22Rv1 (cell line): ENCODE measurements at regions not wholly inside any gene's neighbourhood (a gene's known extent, or its start where the extent isn't known, plus 50 kb on each side); places are given as distances from the start of the nearest gene placed in this dataset.
"Not testable (repeated sequence)": the region's sequence is repeated elsewhere in the genome, so short reads cannot be mapped to it uniquely, and the experiment has no call there.

Experiments
- ZFX ChIP-seq: fragments of 450-650 bp; IDR thresholded peaks from 2 replicates; pipeline ENCODE4 v1.6.1; 2017; ENCODE audit warnings: antibody characterized with exemption, borderline replicate concordance
- TF ChIP-seq, protein P1 (sequence below): fragments of 450-650 bp; IDR thresholded peaks from 2 replicates; pipeline ENCODE4 v1.5.1; 2017; ENCODE audit warnings: mild to moderate bottlenecking

DNA sequence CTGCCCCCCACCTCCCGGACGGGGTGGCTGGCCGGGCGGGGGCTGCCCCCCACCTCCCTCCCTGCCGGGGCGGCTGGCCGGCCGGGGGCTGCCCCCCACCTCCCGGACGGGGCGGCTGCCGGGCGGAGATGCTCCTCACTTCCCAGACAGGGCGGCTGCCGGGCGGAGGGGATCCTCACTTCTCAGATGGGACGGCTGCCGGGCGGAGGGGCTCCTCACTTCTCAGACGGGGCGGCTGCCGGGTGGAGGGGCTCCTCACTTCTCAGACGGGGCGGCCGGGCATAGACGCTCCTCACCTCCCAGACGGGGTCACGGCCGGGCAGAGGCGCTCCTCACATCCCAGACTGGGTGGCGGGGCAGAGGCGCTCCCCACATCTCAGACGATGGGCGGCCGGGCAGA, 74.8 kb upstream of the NMUR2 start:
- TF ChIP-seq, protein P1, sequence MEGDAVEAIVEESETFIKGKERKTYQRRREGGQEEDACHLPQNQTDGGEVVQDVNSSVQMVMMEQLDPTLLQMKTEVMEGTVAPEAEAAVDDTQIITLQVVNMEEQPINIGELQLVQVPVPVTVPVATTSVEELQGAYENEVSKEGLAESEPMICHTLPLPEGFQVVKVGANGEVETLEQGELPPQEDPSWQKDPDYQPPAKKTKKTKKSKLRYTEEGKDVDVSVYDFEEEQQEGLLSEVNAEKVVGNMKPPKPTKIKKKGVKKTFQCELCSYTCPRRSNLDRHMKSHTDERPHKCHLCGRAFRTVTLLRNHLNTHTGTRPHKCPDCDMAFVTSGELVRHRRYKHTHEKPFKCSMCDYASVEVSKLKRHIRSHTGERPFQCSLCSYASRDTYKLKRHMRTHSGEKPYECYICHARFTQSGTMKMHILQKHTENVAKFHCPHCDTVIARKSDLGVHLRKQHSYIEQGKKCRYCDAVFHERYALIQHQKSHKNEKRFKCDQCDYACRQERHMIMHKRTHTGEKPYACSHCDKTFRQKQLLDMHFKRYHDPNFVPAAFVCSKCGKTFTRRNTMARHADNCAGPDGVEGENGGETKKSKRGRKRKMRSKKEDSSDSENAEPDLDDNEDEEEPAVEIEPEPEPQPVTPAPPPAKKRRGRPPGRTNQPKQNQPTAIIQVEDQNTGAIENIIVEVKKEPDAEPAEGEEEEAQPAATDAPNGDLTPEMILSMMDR: not testable (repeated sequence)
- not testable (repeated sequence) for TF ChIP-seq ZFX
